SK-N-SH treated with all-trans-retinoic acid at 6 μM for 48 hours (cell line): ENCODE measurements at regions not wholly inside any gene's neighbourhood (a gene's known extent, or its start where the extent isn't known, plus 50 kb on each side); places are given as distances from the start of the nearest gene placed in this dataset.

ENCODE experiments used
- TOX ChIP-seq: fragments of 250-450 bp; sonication (Bioruptor Pico); IDR thresholded peaks from 2 replicates; pipeline ENCODE4 v1.8.0; 2021; ENCODE audit warnings: mild to moderate bottlenecking, moderate library complexity, borderline replicate concordance
- ZFP3 ChIP-seq: fragments of 250-450 bp; sonication (Bioruptor Pico); IDR thresholded peaks from 2 replicates; pipeline ENCODE4 v1.5.0; 2020; ENCODE audit warnings: mild to moderate bottlenecking, moderate library complexity

GRCh38 chr17:70298929-70299531 lies 129.7 kb downstream of the KCNJ2 start:
- TF ChIP-seq ZFP3 (CRISPR knock-in tag) (no peak), TOX (CRISPR knock-in tag) (no peak)
